Lower lobe of right lung (tissue), 2 donors: ENCODE measurements at regions not wholly inside any gene's neighbourhood (a gene's known extent, or its start where the extent isn't known, plus 50 kb on each side); places are given as distances from the start of the nearest gene placed in this dataset.

Experiments used
- ATAC-seq, 2 donors: fragments of 200-7000 bp; cut with Tn5 transposase; one replicate each; pipeline ENCODE4 v1.9.1; 2020 to 2022; ENCODE audit warnings: mild to moderate bottlenecking in 2 of 2, moderate library complexity in 2 of 2
- DNase-seq: peaks from one replicate; pipeline ENCODE4 v3.0.0-alpha.2; 2020
- H3K27ac ChIP-seq: fragments of 200-600 bp; one replicate; pipeline ENCODE4 v1.8.0; 2022
- H3K27me3 ChIP-seq: fragments of 200-600 bp; one replicate; pipeline ENCODE4 v1.8.0; 2022; ENCODE audit warnings: low read depth
- H3K36me3 ChIP-seq: fragments of 200-600 bp; one replicate; pipeline ENCODE4 v1.8.0; 2022; ENCODE audit warnings: mild to moderate bottlenecking
- H3K4me1 ChIP-seq: fragments of 200-600 bp; one replicate; pipeline ENCODE4 v1.8.0; 2022
- H3K4me3 ChIP-seq: fragments of 200-600 bp; one replicate; pipeline ENCODE4 v1.8.0; 2022; ENCODE audit warnings: mild to moderate bottlenecking
- H3K9me3 ChIP-seq: fragments of 200-600 bp; one replicate; pipeline ENCODE4 v1.8.0; 2022
- CTCF ChIP-seq: fragments of 200-600 bp; IDR thresholded peaks from one replicate; pipeline ENCODE4 v1.8.0; 2022; ENCODE audit warnings: antibody characterized with exemption, mild to moderate bottlenecking
- intact Hi-C: fragments of 100-400 bp; cut with DNase I; formaldehyde crosslinking; loops from one replicate; pipeline ENCODE4 v1.11.0; 2022
- donor health status: DM: no; HTN: yes; CAD: no; lungs with severe emphysema.

- H3K9me3 ChIP-seq: no peaks in the 10 kb centered on the region
- intact Hi-C loops: no loop called here
- peak overlapping the region; percentile 57 for H3K4me3 ChIP-seq
- DNase-seq (no peak), ATAC-seq (no peak)
- peaks cover 49% of the 10 kb centered on the region for H3K4me1 ChIP-seq
- H3K27me3 ChIP-seq: no peaks in the 10 kb centered on the region
- TF ChIP-seq CTCF: no peak
- H3K36me3 ChIP-seq: no peaks in the 10 kb centered on the region
- peak overlapping the region; percentile 80 for H3K27ac ChIP-seq
Observed at GRCh38 chr1:198932351-198932991, 293.6 kb downstream of the PTPRC start.

- no peaks in the 10 kb centered on the region for H3K27me3 ChIP-seq
- peak overlapping the region; percentile 80 for H3K27ac ChIP-seq
- no peaks in the 10 kb centered on the region for H3K36me3 ChIP-seq
- peaks cover 53% of the 10 kb centered on the region for H3K4me1 ChIP-seq
- ATAC-seq (no peak), DNase-seq (no peak)
- H3K4me3 ChIP-seq: peak overlapping the region; percentile 57
- H3K9me3 ChIP-seq: no peaks in the 10 kb centered on the region
- intact Hi-C loops: no loop called here
- TF ChIP-seq CTCF: no peak
Observed at GRCh38 chr1:198933515-198934222, 294.8 kb downstream of the PTPRC start.

GRCh38 chr1:198934426-198934825 lies 295.6 kb downstream of the PTPRC start:
- Histone ChIP-seq H3K4me3 (peak overlapping the region; percentile 57), H3K36me3 (no peaks in the 10 kb centered on the region), H3K9me3 (no peaks in the 10 kb centered on the region), H3K27me3 (no peaks in the 10 kb centered on the region), H3K4me1 (peaks cover 47% of the 10 kb centered on the region), H3K27ac (peak overlapping the region; percentile 80)
- no peak for TF ChIP-seq CTCF
- ATAC-seq (no peak), DNase-seq (no peak)
- intact Hi-C loops: no loop called here

GRCh38 chr1:198934901-198935305 lies 296.1 kb downstream of the PTPRC start:
- H3K27ac ChIP-seq: peak overlapping the region; percentile 80
- H3K9me3 ChIP-seq: no peaks in the 10 kb centered on the region
- intact Hi-C loops: no loop called here
- peaks cover 42% of the 10 kb centered on the region for H3K4me1 ChIP-seq
- no peaks in the 10 kb centered on the region for H3K36me3 ChIP-seq
- no peak for ATAC-seq
- peak overlapping the region; percentile 57 for H3K4me3 ChIP-seq
- H3K27me3 ChIP-seq: no peaks in the 10 kb centered on the region
- TF ChIP-seq CTCF: no peak
- DNase-seq: no peak

GRCh38 chr1:198935306-198935921 lies 296.6 kb downstream of the PTPRC start:
- Histone ChIP-seq H3K4me1 (peaks cover 38% of the 10 kb centered on the region), H3K36me3 (no peaks in the 10 kb centered on the region), H3K27ac (peak overlapping the region; percentile 80), H3K27me3 (no peaks in the 10 kb centered on the region), H3K4me3 (peak overlapping the region; percentile 57), H3K9me3 (no peaks in the 10 kb centered on the region)
- ATAC-seq (peak; percentile 71 to 77), DNase-seq (peak; percentile 76)
- intact Hi-C loops: no loop called here
- no peak for TF ChIP-seq CTCF
